Mammary epithelial cell (primary cell): ENCODE measurements at regions not wholly inside any gene's neighbourhood (a gene's known extent, or its start where the extent isn't known, plus 50 kb on each side); places are given as distances from the start of the nearest gene placed in this dataset.

ENCODE experiments used
- EZH2 ChIP-seq: IDR thresholded peaks from 2 replicates; pipeline ENCODE4 v1.6.1; 2012; ENCODE audit warnings: low read length, inconsistent platforms, borderline replicate concordance
- TF ChIP-seq, protein P1 (sequence below), 2 donors: IDR thresholded peaks in 1 of 2; conservative IDR thresholded peaks in 1 of 2; 2 replicates each; pipeline ENCODE4 v1.5.1; 2011 to 2012; ENCODE audit warnings: inconsistent platforms in 2 of 2, low read length in 2 of 2, mild to moderate bottlenecking in 2 of 2, control low read depth in 1 of 2, low read depth in 1 of 2; ENCODE audit not compliant: insufficient read depth in 1 of 2; ENCODE audit errors: extremely low read depth in 1 of 2

DNA sequence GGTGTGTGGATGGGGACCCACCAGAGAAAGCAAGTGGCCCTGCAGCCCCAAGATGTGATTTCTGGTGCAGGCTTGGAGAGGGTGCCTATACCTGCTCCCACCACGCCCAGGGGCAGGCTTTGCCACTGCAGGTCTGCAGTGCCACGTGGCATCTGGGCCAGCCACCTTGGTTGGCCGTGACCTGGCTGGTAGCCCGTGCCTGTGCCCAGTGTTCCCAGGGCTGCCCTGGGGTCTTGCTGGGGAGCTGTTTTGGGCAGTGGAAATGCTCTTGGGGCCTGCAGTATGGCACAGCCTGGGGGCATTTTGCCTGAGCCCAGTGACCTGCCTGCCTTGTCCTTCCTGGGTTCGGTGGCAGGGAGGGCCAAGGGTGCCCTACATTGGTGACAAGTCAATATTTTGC, 203.4 kb downstream of the UBE3A start:
- TF ChIP-seq, protein P1, sequence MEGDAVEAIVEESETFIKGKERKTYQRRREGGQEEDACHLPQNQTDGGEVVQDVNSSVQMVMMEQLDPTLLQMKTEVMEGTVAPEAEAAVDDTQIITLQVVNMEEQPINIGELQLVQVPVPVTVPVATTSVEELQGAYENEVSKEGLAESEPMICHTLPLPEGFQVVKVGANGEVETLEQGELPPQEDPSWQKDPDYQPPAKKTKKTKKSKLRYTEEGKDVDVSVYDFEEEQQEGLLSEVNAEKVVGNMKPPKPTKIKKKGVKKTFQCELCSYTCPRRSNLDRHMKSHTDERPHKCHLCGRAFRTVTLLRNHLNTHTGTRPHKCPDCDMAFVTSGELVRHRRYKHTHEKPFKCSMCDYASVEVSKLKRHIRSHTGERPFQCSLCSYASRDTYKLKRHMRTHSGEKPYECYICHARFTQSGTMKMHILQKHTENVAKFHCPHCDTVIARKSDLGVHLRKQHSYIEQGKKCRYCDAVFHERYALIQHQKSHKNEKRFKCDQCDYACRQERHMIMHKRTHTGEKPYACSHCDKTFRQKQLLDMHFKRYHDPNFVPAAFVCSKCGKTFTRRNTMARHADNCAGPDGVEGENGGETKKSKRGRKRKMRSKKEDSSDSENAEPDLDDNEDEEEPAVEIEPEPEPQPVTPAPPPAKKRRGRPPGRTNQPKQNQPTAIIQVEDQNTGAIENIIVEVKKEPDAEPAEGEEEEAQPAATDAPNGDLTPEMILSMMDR (conservative IDR thresholded peaks at IDR 0.05 in 1 of 2, IDR thresholded peaks at IDR 0.05 in 1 of 2; ENCODE audit: extremely low read depth in 1 of 2, insufficient read depth in 1 of 2, low read depth in 1 of 2, low read length in 2 of 2): no peak
- no peak for TF ChIP-seq EZH2
